HEK293 (cell line): ENCODE measurements at regions not wholly inside any gene's neighbourhood (a gene's known extent, or its start where the extent isn't known, plus 50 kb on each side); places are given as distances from the start of the nearest gene placed in this dataset.
A peak's percentile ranks its signal among the peaks of the same experiment; 100 is the strongest.

Experiments
- FEZF1 ChIP-seq: fragments of 450-650 bp; formaldehyde crosslinking; IDR thresholded peaks from 2 replicates; pipeline ENCODE4 v1.5.1; 2016; ENCODE audit warnings: missing biosample characterization, missing genetic modification characterization
- GFI1B ChIP-seq: fragments of 450-650 bp; formaldehyde crosslinking; IDR thresholded peaks from 2 replicates; pipeline ENCODE4 v1.5.1; 2016; ENCODE audit warnings: missing biosample characterization, missing genetic modification characterization
- GLI2 ChIP-seq: fragments of 450-650 bp; formaldehyde crosslinking; IDR thresholded peaks from 2 replicates; pipeline ENCODE4; 2017; ENCODE audit warnings: missing biosample characterization, missing genetic modification characterization, low read depth, borderline replicate concordance
- HOXC10 ChIP-seq: sonication (generic); formaldehyde crosslinking; IDR thresholded peaks from 2 replicates; pipeline ENCODE4 v1.8.1; 2023; ENCODE audit warnings: mild to moderate bottlenecking, missing genetic modification reagents
- KLF10 ChIP-seq: fragments of 450-650 bp; IDR thresholded peaks from 2 replicates; pipeline ENCODE4 v1.5.1; 2018; ENCODE audit warnings: missing biosample characterization, mild to moderate bottlenecking, missing genetic modification characterization
- KLF8 ChIP-seq: fragments of 450-650 bp; formaldehyde crosslinking; IDR thresholded peaks from 2 replicates; pipeline ENCODE4 v1.5.1; 2016; ENCODE audit warnings: missing biosample characterization, missing genetic modification characterization
- SP7 ChIP-seq: fragments of 450-650 bp; formaldehyde crosslinking; IDR thresholded peaks from 2 replicates; pipeline ENCODE4 v1.5.1; 2016; ENCODE audit warnings: missing biosample characterization, missing genetic modification characterization
- ZBTB1 ChIP-seq: fragments of 450-650 bp; formaldehyde crosslinking; IDR thresholded peaks from 2 replicates; pipeline ENCODE4 v1.5.1; 2016; ENCODE audit warnings: missing biosample characterization, missing genetic modification characterization
- ZNF146 ChIP-seq: fragments of 450-650 bp; formaldehyde crosslinking; IDR thresholded peaks from 2 replicates; pipeline ENCODE4 v1.5.1; 2016; ENCODE audit warnings: missing biosample characterization, missing genetic modification characterization
- ZNF211 ChIP-seq: fragments of 450-650 bp; formaldehyde crosslinking; IDR thresholded peaks from 2 replicates; pipeline ENCODE4 v1.5.1; 2016; ENCODE audit warnings: low read depth, missing biosample characterization, missing genetic modification characterization
- ZNF350 ChIP-seq: fragments of 450-650 bp; formaldehyde crosslinking; IDR thresholded peaks from 2 replicates; pipeline ENCODE4 v1.5.0; 2017; ENCODE audit warnings: missing biosample characterization, mild to moderate bottlenecking, missing genetic modification characterization
- ZNF555 ChIP-seq: fragments of 450-650 bp; formaldehyde crosslinking; conservative IDR thresholded peaks from 2 replicates; pipeline ENCODE4 v1.5.1; 2017; ENCODE audit warnings: missing biosample characterization, mild to moderate bottlenecking, missing genetic modification characterization, inconsistent platforms
- ZNF561 ChIP-seq: fragments of 450-650 bp; IDR thresholded peaks from 2 replicates; pipeline ENCODE4 v1.5.1; 2018; ENCODE audit warnings: missing biosample characterization, missing genetic modification characterization, borderline replicate concordance
- ZNF571 ChIP-seq: fragments of 450-650 bp; formaldehyde crosslinking; IDR thresholded peaks from 2 replicates; pipeline ENCODE4 v1.5.0; 2017; ENCODE audit warnings: missing biosample characterization, missing genetic modification characterization
- ZNF623 ChIP-seq: fragments of 450-650 bp; formaldehyde crosslinking; IDR thresholded peaks from 2 replicates; pipeline ENCODE4 v1.5.1; 2016; ENCODE audit warnings: missing biosample characterization, missing genetic modification characterization
- ZNF658 ChIP-seq: fragments of 450-650 bp; formaldehyde crosslinking; IDR thresholded peaks from 2 replicates; pipeline ENCODE4; 2016; ENCODE audit warnings: missing biosample characterization, missing genetic modification characterization
- ZNF701 ChIP-seq: fragments of 450-650 bp; formaldehyde crosslinking; IDR thresholded peaks from 2 replicates; pipeline ENCODE4 v1.5.1; 2016; ENCODE audit warnings: missing biosample characterization, missing genetic modification characterization
- ZNF777 ChIP-seq: fragments of 450-650 bp; formaldehyde crosslinking; IDR thresholded peaks from 2 replicates; pipeline ENCODE4 v1.5.1; 2017; ENCODE audit warnings: missing biosample characterization, missing genetic modification characterization, borderline replicate concordance
- ZNF785 ChIP-seq: fragments of 450-650 bp; formaldehyde crosslinking; IDR thresholded peaks from 2 replicates; pipeline ENCODE4 v1.5.1; 2016; ENCODE audit warnings: missing biosample characterization, missing genetic modification characterization
- TF ChIP-seq, protein P1 (sequence below): IDR thresholded peaks from 2 replicates; pipeline ENCODE4 v1.6.1; 2011; ENCODE audit warnings: mild to moderate bottlenecking, low read depth, low read length, borderline replicate concordance
- TF ChIP-seq, protein P2 (sequence below): fragments of 450-650 bp; formaldehyde crosslinking; conservative IDR thresholded peaks from 2 replicates; pipeline ENCODE4 v1.5.1; 2016; ENCODE audit warnings: low read depth, missing biosample characterization, missing genetic modification characterization
- TF ChIP-seq, protein P3 (sequence below): fragments of 450-650 bp; formaldehyde crosslinking; optimal IDR thresholded peaks from 2 replicates; pipeline ENCODE3; 2016; ENCODE audit warnings: missing biosample characterization, mild to moderate bottlenecking, missing genetic modification characterization
- TF ChIP-seq, protein P4 (sequence below): fragments of 450-650 bp; formaldehyde crosslinking; IDR thresholded peaks from 2 replicates; pipeline ENCODE4 v1.5.1; 2016; ENCODE audit warnings: missing biosample characterization, missing genetic modification characterization
- TF ChIP-seq, protein P5 (sequence below): fragments of 450-650 bp; formaldehyde crosslinking; conservative IDR thresholded peaks from 2 replicates; pipeline ENCODE4 v1.5.1; 2016; ENCODE audit warnings: low read depth, missing biosample characterization, missing genetic modification characterization

DNA sequence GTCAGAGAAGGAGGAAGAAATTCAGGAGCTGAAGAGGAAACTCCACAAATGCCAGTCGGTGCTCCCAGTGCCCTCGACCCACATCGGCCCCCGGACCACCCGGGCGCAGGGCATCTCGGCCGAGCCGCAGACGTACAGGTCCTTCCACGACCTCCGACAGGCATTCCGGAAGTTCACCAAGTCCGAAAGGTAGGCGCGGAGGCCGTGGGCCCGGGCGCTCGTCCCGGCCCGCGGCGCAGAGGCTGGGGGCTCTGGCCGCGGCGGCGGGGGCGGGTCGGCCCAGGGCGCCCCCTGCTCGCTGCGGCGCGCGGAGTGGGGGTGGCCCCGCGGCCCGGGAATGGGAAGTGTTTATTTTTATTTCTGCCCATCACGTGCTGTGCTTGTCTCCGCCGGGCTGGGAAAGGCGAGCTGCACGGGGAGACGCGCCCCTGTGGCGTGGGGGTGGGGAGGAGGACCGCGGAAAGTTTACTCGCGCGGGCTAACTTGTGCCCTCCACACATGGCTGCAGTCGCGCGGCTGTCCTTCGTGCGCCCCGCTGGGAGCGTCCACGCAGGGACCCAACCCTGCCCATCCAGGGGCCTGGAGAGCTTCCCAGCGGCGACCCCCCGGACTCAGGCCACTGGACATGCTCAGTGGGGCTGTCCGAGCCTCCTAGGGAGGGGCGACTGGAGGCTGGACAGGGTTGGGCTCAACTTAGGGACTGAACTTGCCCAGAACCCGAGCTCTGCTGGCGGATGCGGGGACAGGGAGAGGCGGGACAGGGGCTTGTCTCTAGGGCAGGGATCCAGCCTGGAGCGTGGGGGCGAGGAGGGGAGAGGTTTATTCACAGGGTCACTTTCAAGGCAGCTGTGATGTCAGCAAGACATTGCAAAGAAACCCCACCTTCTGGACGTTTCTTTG lies 82.6 kb upstream of the PRKG1 start (continued):
- TF ChIP-seq, protein P1, sequence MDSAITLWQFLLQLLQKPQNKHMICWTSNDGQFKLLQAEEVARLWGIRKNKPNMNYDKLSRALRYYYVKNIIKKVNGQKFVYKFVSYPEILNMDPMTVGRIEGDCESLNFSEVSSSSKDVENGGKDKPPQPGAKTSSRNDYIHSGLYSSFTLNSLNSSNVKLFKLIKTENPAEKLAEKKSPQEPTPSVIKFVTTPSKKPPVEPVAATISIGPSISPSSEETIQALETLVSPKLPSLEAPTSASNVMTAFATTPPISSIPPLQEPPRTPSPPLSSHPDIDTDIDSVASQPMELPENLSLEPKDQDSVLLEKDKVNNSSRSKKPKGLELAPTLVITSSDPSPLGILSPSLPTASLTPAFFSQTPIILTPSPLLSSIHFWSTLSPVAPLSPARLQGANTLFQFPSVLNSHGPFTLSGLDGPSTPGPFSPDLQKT: no peak; the same call in 1 of the 2 replicates
- TF ChIP-seq, protein P2, sequence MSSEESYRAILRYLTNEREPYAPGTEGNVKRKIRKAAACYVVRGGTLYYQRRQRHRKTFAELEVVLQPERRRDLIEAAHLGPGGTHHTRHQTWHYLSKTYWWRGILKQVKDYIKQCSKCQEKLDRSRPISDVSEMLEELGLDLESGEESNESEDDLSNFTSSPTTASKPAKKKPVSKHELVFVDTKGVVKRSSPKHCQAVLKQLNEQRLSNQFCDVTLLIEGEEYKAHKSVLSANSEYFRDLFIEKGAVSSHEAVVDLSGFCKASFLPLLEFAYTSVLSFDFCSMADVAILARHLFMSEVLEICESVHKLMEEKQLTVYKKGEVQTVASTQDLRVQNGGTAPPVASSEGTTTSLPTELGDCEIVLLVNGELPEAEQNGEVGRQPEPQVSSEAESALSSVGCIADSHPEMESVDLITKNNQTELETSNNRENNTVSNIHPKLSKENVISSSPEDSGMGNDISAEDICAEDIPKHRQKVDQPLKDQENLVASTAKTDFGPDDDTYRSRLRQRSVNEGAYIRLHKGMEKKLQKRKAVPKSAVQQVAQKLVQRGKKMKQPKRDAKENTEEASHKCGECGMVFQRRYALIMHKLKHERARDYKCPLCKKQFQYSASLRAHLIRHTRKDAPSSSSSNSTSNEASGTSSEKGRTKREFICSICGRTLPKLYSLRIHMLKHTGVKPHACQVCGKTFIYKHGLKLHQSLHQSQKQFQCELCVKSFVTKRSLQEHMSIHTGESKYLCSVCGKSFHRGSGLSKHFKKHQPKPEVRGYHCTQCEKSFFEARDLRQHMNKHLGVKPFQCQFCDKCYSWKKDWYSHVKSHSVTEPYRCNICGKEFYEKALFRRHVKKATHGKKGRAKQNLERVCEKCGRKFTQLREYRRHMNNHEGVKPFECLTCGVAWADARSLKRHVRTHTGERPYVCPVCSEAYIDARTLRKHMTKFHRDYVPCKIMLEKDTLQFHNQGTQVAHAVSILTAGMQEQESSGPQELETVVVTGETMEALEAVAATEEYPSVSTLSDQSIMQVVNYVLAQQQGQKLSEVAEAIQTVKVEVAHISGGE (tag by site-specific recombination): 0 out of 2 replicates have a peak, but pooled peaks have one; percentile 10
- TF ChIP-seq, protein P3, sequence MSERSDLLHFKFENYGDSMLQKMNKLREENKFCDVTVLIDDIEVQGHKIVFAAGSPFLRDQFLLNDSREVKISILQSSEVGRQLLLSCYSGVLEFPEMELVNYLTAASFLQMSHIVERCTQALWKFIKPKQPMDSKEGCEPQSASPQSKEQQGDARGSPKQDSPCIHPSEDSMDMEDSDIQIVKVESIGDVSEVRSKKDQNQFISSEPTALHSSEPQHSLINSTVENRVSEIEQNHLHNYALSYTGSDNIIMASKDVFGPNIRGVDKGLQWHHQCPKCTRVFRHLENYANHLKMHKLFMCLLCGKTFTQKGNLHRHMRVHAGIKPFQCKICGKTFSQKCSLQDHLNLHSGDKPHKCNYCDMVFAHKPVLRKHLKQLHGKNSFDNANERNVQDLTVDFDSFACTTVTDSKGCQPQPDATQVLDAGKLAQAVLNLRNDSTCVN (tag by site-specific recombination): peak; percentile 85
- TF ChIP-seq, protein P4, sequence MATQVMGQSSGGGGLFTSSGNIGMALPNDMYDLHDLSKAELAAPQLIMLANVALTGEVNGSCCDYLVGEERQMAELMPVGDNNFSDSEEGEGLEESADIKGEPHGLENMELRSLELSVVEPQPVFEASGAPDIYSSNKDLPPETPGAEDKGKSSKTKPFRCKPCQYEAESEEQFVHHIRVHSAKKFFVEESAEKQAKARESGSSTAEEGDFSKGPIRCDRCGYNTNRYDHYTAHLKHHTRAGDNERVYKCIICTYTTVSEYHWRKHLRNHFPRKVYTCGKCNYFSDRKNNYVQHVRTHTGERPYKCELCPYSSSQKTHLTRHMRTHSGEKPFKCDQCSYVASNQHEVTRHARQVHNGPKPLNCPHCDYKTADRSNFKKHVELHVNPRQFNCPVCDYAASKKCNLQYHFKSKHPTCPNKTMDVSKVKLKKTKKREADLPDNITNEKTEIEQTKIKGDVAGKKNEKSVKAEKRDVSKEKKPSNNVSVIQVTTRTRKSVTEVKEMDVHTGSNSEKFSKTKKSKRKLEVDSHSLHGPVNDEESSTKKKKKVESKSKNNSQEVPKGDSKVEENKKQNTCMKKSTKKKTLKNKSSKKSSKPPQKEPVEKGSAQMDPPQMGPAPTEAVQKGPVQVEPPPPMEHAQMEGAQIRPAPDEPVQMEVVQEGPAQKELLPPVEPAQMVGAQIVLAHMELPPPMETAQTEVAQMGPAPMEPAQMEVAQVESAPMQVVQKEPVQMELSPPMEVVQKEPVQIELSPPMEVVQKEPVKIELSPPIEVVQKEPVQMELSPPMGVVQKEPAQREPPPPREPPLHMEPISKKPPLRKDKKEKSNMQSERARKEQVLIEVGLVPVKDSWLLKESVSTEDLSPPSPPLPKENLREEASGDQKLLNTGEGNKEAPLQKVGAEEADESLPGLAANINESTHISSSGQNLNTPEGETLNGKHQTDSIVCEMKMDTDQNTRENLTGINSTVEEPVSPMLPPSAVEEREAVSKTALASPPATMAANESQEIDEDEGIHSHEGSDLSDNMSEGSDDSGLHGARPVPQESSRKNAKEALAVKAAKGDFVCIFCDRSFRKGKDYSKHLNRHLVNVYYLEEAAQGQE (tag by site-specific recombination): peak; percentile 26; the same call in 1 of the 2 replicates
- TF ChIP-seq SP7 (tag by site-specific recombination) (peak; percentile 42), ZNF623 (tag by site-specific recombination) (no peak), ZNF146 (no peak), ZBTB1 (no peak), ZNF211 (tag by site-specific recombination) (no peak), ZNF785 (no peak), GLI2 (tag by site-specific recombination) (no peak), ZNF777 (no peak), ZNF561 (tag by site-specific recombination) (no peak), ZNF571 (tag by site-specific recombination) (no peak), ZNF701 (no peak), ZNF555 (tag by site-specific recombination) (no peak), ZNF658 (tag by site-specific recombination) (no peak), KLF8 (tag by site-specific recombination) (no peak; the same call in none of the 2 replicates), GFI1B (tag by site-specific recombination) (no peak), ZNF350 (tag by site-specific recombination) (no peak), KLF10 (tag by site-specific recombination) (peak; percentile 76), FEZF1 (tag by site-specific recombination) (peak; percentile 88), HOXC10 (CRISPR knock-in tag) (no peak)
- TF ChIP-seq, protein P5, sequence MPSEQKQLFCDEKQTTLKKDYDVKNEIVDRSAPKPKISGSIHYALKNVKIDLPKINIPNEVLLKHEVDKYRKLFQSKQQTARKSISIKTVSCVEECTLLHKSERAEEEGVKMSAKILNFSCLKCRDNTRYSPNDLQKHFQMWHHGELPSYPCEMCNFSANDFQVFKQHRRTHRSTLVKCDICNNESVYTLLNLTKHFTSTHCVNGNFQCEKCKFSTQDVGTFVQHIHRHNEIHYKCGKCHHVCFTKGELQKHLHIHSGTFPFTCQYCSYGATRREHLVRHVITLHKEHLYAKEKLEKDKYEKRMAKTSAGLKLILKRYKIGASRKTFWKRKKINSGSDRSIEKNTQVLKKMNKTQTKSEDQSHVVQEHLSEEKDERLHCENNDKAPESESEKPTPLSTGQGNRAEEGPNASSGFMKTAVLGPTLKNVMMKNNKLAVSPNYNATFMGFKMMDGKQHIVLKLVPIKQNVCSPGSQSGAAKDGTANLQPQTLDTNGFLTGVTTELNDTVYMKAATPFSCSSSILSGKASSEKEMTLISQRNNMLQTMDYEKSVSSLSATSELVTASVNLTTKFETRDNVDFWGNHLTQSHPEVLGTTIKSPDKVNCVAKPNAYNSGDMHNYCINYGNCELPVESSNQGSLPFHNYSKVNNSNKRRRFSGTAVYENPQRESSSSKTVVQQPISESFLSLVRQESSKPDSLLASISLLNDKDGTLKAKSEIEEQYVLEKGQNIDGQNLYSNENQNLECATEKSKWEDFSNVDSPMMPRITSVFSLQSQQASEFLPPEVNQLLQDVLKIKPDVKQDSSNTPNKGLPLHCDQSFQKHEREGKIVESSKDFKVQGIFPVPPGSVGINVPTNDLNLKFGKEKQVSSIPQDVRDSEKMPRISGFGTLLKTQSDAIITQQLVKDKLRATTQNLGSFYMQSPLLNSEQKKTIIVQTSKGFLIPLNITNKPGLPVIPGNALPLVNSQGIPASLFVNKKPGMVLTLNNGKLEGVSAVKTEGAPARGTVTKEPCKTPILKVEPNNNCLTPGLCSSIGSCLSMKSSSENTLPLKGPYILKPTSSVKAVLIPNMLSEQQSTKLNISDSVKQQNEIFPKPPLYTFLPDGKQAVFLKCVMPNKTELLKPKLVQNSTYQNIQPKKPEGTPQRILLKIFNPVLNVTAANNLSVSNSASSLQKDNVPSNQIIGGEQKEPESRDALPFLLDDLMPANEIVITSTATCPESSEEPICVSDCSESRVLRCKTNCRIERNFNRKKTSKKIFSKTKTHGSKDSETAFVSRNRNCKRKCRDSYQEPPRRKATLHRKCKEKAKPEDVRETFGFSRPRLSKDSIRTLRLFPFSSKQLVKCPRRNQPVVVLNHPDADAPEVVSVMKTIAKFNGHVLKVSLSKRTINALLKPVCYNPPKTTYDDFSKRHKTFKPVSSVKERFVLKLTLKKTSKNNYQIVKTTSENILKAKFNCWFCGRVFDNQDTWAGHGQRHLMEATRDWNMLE (tag by site-specific recombination): no peak
